GM12801 (cell line): ENCODE measurements at regions not wholly inside any gene's neighbourhood (a gene's known extent, or its start where the extent isn't known, plus 50 kb on each side); places are given as distances from the start of the nearest gene placed in this dataset.

Experiments
- CTCF ChIP-seq: IDR thresholded peaks from one replicate; pipeline ENCODE4 v1.5.1; 2011; ENCODE audit warnings: control low read depth; ENCODE audit not compliant: insufficient read length; ENCODE audit errors: extremely low read depth

GRCh38 chr9:7704543-7704942, 95.0 kb downstream of the DMAC1 start:
- no peak for TF ChIP-seq CTCF

- no peak for TF ChIP-seq CTCF
These were observed 107.7 kb downstream of the DMAC1 start for GRCh38 chr9:7691909-7692308.

- TF ChIP-seq CTCF: no peak
These were observed 109.6 kb downstream of the DMAC1 start for GRCh38 chr9:7690014-7690413.

- no peak for TF ChIP-seq CTCF
These were observed 111.0 kb downstream of the DMAC1 start for GRCh38 chr9:7688626-7689025.

GRCh38 chr9:7676609-7677156, 122.9 kb downstream of the DMAC1 start:
- TF ChIP-seq CTCF: no peak

- no peak for TF ChIP-seq CTCF
These were observed 127.7 kb downstream of the DMAC1 start for GRCh38 chr9:7671847-7672246.

GRCh38 chr9:7668541-7668940, 131.0 kb downstream of the DMAC1 start:
- TF ChIP-seq CTCF: no peak

GRCh38 chr9:7665874-7666273, 133.7 kb downstream of the DMAC1 start:
- no peak for TF ChIP-seq CTCF
